ENCODE measurements at regions not wholly inside any gene's neighbourhood (a gene's known extent, or its start where the extent isn't known, plus 50 kb on each side); places are given as distances from the start of the nearest gene placed in this dataset.

- no peak for TF ChIP-seq ZBTB21 (CRISPR knock-in tag; IDR thresholded peaks at IDR 0.05; ENCODE audit: borderline replicate concordance)
- TF ChIP-seq ATF6 (CRISPR knock-in tag; IDR thresholded peaks at IDR 0.05), result no peak
- TF ChIP-seq ZBTB43 (CRISPR knock-in tag; IDR thresholded peaks at IDR 0.05), result no peak
- TF ChIP-seq ZNF532 (CRISPR knock-in tag; IDR thresholded peaks at IDR 0.05; ENCODE audit: borderline replicate concordance), result no peak
- TF ChIP-seq AFF4 (CRISPR knock-in tag; IDR thresholded peaks at IDR 0.05; ENCODE audit: borderline replicate concordance), result no peak
- no peak for TF ChIP-seq USF2 (CRISPR knock-in tag; IDR thresholded peaks at IDR 0.05)
- ChIA-PET POLR2A (no interaction called here), CTCF (no interaction called here)
- Mint-ChIP-seq H3K27ac (no peak overlapping the region), H3K9me3 (no peaks in the 10 kb centered on the region), H3K36me3 (no peaks in the 10 kb centered on the region), H3K4me1 (peaks cover 12% of the 10 kb centered on the region), H3K27me3 (ENCODE audit: low read depth) (0 out of 2 replicates have a peak, but pooled peaks cover 3% of the 10 kb centered on the region), H3K4me3 (no peak overlapping the region)
- DNase-seq (ENCODE audit: low spot score) (no peak), ATAC-seq (no peak)
Observed at GRCh38 chr3:73738711-73739110, 114.0 kb upstream of the PDZRN3 start.

GRCh38 chr3:73734211-73735089 lies 109.7 kb upstream of the PDZRN3 start:
- Mint-ChIP-seq H3K4me3 (no peak overlapping the region), H3K27me3 (ENCODE audit: low read depth) (peaks cover 3% of the 10 kb centered on the region; the same call in 1 of the 2 replicates), H3K4me1 (peaks cover 25% of the 10 kb centered on the region), H3K27ac (no peak overlapping the region), H3K36me3 (no peaks in the 10 kb centered on the region), H3K9me3 (peaks cover 4% of the 10 kb centered on the region)
- TF ChIP-seq ZNF138 (CRISPR knock-in tag; conservative IDR thresholded peaks at IDR 0.05) (no peak), MAX (CRISPR knock-in tag; IDR thresholded peaks at IDR 0.05) (no peak), ZNF121 (CRISPR knock-in tag; IDR thresholded peaks at IDR 0.05) (no peak), ZNF263 (CRISPR knock-in tag; IDR thresholded peaks at IDR 0.05; ENCODE audit: low read depth) (no peak), TP53 (CRISPR knock-in tag; IDR thresholded peaks at IDR 0.05) (no peak), IRF2 (CRISPR knock-in tag; IDR thresholded peaks at IDR 0.05; ENCODE audit: borderline replicate concordance, low read depth) (no peak), SMAD4 (CRISPR knock-in tag; IDR thresholded peaks at IDR 0.05) (no peak), ZNF671 (CRISPR knock-in tag; IDR thresholded peaks at IDR 0.05) (no peak), PRDM15 (CRISPR knock-in tag; IDR thresholded peaks at IDR 0.05) (no peak), NFYB (CRISPR knock-in tag; conservative IDR thresholded peaks at IDR 0.05; ENCODE audit: low read depth) (no peak), RELA (CRISPR knock-in tag; IDR thresholded peaks at IDR 0.05; ENCODE audit: borderline replicate concordance) (no peak)
- ChIA-PET CTCF (no interaction called here), POLR2A (no interaction called here)
- ATAC-seq (no peak), DNase-seq (ENCODE audit: low spot score) (no peak)
